ENCODE measurements at regions not wholly inside any gene's neighbourhood (a gene's known extent, or its start where the extent isn't known, plus 50 kb on each side); places are given as distances from the start of the nearest gene placed in this dataset.
"Not testable (repeated sequence)": the region's sequence is repeated elsewhere in the genome, so short reads cannot be mapped to it uniquely, and the experiment has no call there.

- DNase-seq (ENCODE audit: low read depth) = no peak
Measured at GRCh38 chr12:63038713-63039100, 103.8 kb upstream of the PPM1H start.

GRCh38 chr12:63037746-63038712 lies 103.1 kb upstream of the PPM1H start:
- peak; percentile 47 for DNase-seq (ENCODE audit: low read depth)

GRCh38 chr12:63036974-63037335 lies 102.0 kb upstream of the PPM1H start:
- DNase-seq (ENCODE audit: low read depth) = no peak

GRCh38 chr12:63036216-63036973 lies 101.4 kb upstream of the PPM1H start:
- DNase-seq (ENCODE audit: low read depth) = no peak

GRCh38 chr12:63034601-63035000 lies 99.7 kb upstream of the PPM1H start:
- no peak for DNase-seq (ENCODE audit: low read depth)

- no peak for DNase-seq (ENCODE audit: low read depth)
Measured at GRCh38 chr12:63029676-63030075, 94.7 kb upstream of the PPM1H start.

GRCh38 chr12:63028951-63029350 lies 94.0 kb upstream of the PPM1H start:
- no peak for DNase-seq (ENCODE audit: low read depth)

- DNase-seq (ENCODE audit: low read depth) = no peak
Measured at GRCh38 chr12:63025116-63025515, 90.2 kb upstream of the PPM1H start.

- no peak for DNase-seq (ENCODE audit: low read depth)
Measured at GRCh38 chr12:63023926-63024325, 89.0 kb upstream of the PPM1H start.

GRCh38 chr12:63021116-63021515 lies 86.2 kb upstream of the PPM1H start:
- DNase-seq (ENCODE audit: low read depth) = no peak

GRCh38 chr12:63020269-63020668 lies 85.3 kb upstream of the PPM1H start:
- DNase-seq (ENCODE audit: low read depth) = no peak

- no peak for DNase-seq (ENCODE audit: low read depth)
Measured at GRCh38 chr12:63018273-63018672, 83.3 kb upstream of the PPM1H start.

- DNase-seq (ENCODE audit: low read depth) = no peak
Measured at GRCh38 chr12:63013302-63013701, 78.4 kb upstream of the PPM1H start.

GRCh38 chr12:63010698-63011097 lies 75.7 kb upstream of the PPM1H start:
- DNase-seq (ENCODE audit: low read depth) = no peak

GRCh38 chr12:63008372-63008771 lies 73.4 kb upstream of the PPM1H start:
- no peak for DNase-seq (ENCODE audit: low read depth)

- DNase-seq (ENCODE audit: low read depth) = no peak
Measured at GRCh38 chr12:63007726-63008125, 72.8 kb upstream of the PPM1H start.

- no peak for DNase-seq (ENCODE audit: low read depth)
Measured at GRCh38 chr12:63006536-63006935, 71.6 kb upstream of the PPM1H start.

- DNase-seq (ENCODE audit: low read depth) = no peak
Measured at GRCh38 chr12:63005382-63005781, 70.4 kb upstream of the PPM1H start.

GRCh38 chr12:63003223-63003819 lies 68.4 kb upstream of the PPM1H start:
- DNase-seq (ENCODE audit: low read depth) = no peak

GRCh38 chr12:63002059-63002458 lies 67.1 kb upstream of the PPM1H start:
- DNase-seq (ENCODE audit: low read depth) = not testable (repeated sequence)

- no peak for DNase-seq (ENCODE audit: low read depth)
Measured at GRCh38 chr12:62998454-62998853, 63.5 kb upstream of the PPM1H start.

- no peak for DNase-seq (ENCODE audit: low read depth)
Measured at GRCh38 chr12:62995097-62995496, 60.1 kb upstream of the PPM1H start.

- DNase-seq (ENCODE audit: low read depth) = no peak
Measured at GRCh38 chr12:62986844-62987243, 51.9 kb upstream of the PPM1H start.
